ENCODE measurements at regions not wholly inside any gene's neighbourhood (a gene's known extent, or its start where the extent isn't known, plus 50 kb on each side); places are given as distances from the start of the nearest gene placed in this dataset.
A peak's percentile ranks its signal among the peaks of the same experiment; 100 is the strongest.

GRCh38 chr12:73726881-73727280, 810.8 kb upstream of the ATXN7L3B start:
- Histone ChIP-seq H3K27me3 (no peaks in the 10 kb centered on the region), H3K36me3 (no peaks in the 10 kb centered on the region), H3K27ac (no peak overlapping the region), H3K9me3 (no peaks in the 10 kb centered on the region), H3K4me3 (no peak overlapping the region), H3K4me1 (no peaks in the 10 kb centered on the region)
- ATAC-seq (no peak), DNase-seq (no peak)
- TF ChIP-seq CTCF (IDR thresholded peaks at IDR 0.05) = no peak
- intact Hi-C loops (cut with DNase I) = no loop called here

GRCh38 chr12:73731658-73732057, 806.0 kb upstream of the ATXN7L3B start:
- TF ChIP-seq CTCF (IDR thresholded peaks at IDR 0.05) = no peak
- Histone ChIP-seq H3K4me3 (no peak overlapping the region), H3K4me1 (no peaks in the 10 kb centered on the region), H3K27me3 (no peaks in the 10 kb centered on the region), H3K36me3 (no peaks in the 10 kb centered on the region), H3K9me3 (no peaks in the 10 kb centered on the region), H3K27ac (no peak overlapping the region)
- ATAC-seq (no peak), DNase-seq (no peak)
- intact Hi-C loops (cut with DNase I) = no loop called here

- no peak for DNase-seq
- TF ChIP-seq CTCF (IDR thresholded peaks at IDR 0.05) = no peak
- H3K36me3 ChIP-seq = no peaks in the 10 kb centered on the region
- no peak overlapping the region for H3K4me3 ChIP-seq
- H3K27me3 ChIP-seq = no peaks in the 10 kb centered on the region
- intact Hi-C loops (cut with DNase I) = no loop called here
- H3K9me3 ChIP-seq = peaks cover 0 to 12% of the 10 kb centered on the region in 2 donors
- H3K27ac ChIP-seq = no peak overlapping the region
- no peak for ATAC-seq
- no peaks in the 10 kb centered on the region for H3K4me1 ChIP-seq
Observed at GRCh38 chr12:73769337-73769736, 768.3 kb upstream of the ATXN7L3B start.

- TF ChIP-seq CTCF (IDR thresholded peaks at IDR 0.05) = no peak
- ATAC-seq (no peak), DNase-seq (no peak)
- no peaks in the 10 kb centered on the region for H3K36me3 ChIP-seq
- no peak overlapping the region for H3K27ac ChIP-seq
- intact Hi-C loops (cut with DNase I) = no loop called here
- no peaks in the 10 kb centered on the region for H3K4me1 ChIP-seq
- H3K4me3 ChIP-seq = no peak overlapping the region
- H3K27me3 ChIP-seq = no peaks in the 10 kb centered on the region
- H3K9me3 ChIP-seq = peaks cover 0 to 17% of the 10 kb centered on the region in 2 donors
Observed at GRCh38 chr12:73798523-73798922, 739.1 kb upstream of the ATXN7L3B start.

GRCh38 chr12:73815072-73815645, 722.5 kb upstream of the ATXN7L3B start:
- no peaks in the 10 kb centered on the region for H3K4me1 ChIP-seq
- H3K4me3 ChIP-seq = no peak overlapping the region
- TF ChIP-seq CTCF (IDR thresholded peaks at IDR 0.05) = no peak
- H3K27ac ChIP-seq = no peak overlapping the region
- ATAC-seq = no peak
- peak in 1 of 4 donors; percentile 13 for DNase-seq
- intact Hi-C loops (cut with DNase I) = no loop called here
- H3K36me3 ChIP-seq = no peaks in the 10 kb centered on the region
- H3K27me3 ChIP-seq = no peaks in the 10 kb centered on the region
- no peaks in the 10 kb centered on the region for H3K9me3 ChIP-seq
